ENCODE measurements at regions not wholly inside any gene's neighbourhood (a gene's known extent, or its start where the extent isn't known, plus 50 kb on each side); places are given as distances from the start of the nearest gene placed in this dataset.
"Not testable (repeated sequence)": the region's sequence is repeated elsewhere in the genome, so short reads cannot be mapped to it uniquely, and the experiment has no call there.

GRCh38 chr20:63145156-63145555, 70.8 kb downstream of the YTHDF1 start:
- DNase-seq (ENCODE audit: low spot score) (no peak), ATAC-seq (no peak)

- no peak for ATAC-seq
- no peak for DNase-seq (ENCODE audit: low spot score)
Observed at GRCh38 chr20:63142933-63143332, 73.0 kb downstream of the YTHDF1 start.

GRCh38 chr20:63141531-63141930, 74.4 kb downstream of the YTHDF1 start:
- no peak for ATAC-seq
- no peak for DNase-seq (ENCODE audit: low spot score)

- DNase-seq (ENCODE audit: low spot score) (no peak), ATAC-seq (no peak)
Observed at GRCh38 chr20:63140514-63141433, 75.2 kb downstream of the YTHDF1 start.

- DNase-seq (ENCODE audit: low spot score) (no peak), ATAC-seq (no peak)
Observed at GRCh38 chr20:63139837-63140236, 76.1 kb downstream of the YTHDF1 start.

- ATAC-seq (no peak), DNase-seq (ENCODE audit: low spot score) (no peak)
Observed at GRCh38 chr20:63139356-63139755, 76.6 kb downstream of the YTHDF1 start.

GRCh38 chr20:63138855-63139341, 77.0 kb downstream of the YTHDF1 start:
- ATAC-seq = no peak
- no peak for DNase-seq (ENCODE audit: low spot score)

- ATAC-seq (no peak), DNase-seq (ENCODE audit: low spot score) (no peak)
Observed at GRCh38 chr20:63137851-63138415, 78.0 kb downstream of the YTHDF1 start.

GRCh38 chr20:63136296-63136695, 79.6 kb downstream of the YTHDF1 start:
- no peak for ATAC-seq
- no peak for DNase-seq (ENCODE audit: low spot score)

- ATAC-seq (no peak), DNase-seq (ENCODE audit: low spot score) (no peak)
Observed at GRCh38 chr20:63135411-63135810, 80.5 kb downstream of the YTHDF1 start.

- not testable (repeated sequence) for ATAC-seq
Observed at GRCh38 chr20:63134711-63135361, 81.1 kb downstream of the YTHDF1 start.

GRCh38 chr20:63134201-63134612, 81.7 kb downstream of the YTHDF1 start:
- DNase-seq (ENCODE audit: low spot score) = no peak

More at GRCh38 chr20:63134711-63135361, 81.1 kb downstream of the YTHDF1 start:
- not testable (repeated sequence) for DNase-seq (ENCODE audit: low spot score)

GRCh38 chr20:63133481-63134091, 82.3 kb downstream of the YTHDF1 start:
- ATAC-seq = no peak
- no peak for DNase-seq (ENCODE audit: low spot score)

More at GRCh38 chr20:63134201-63134612, 81.7 kb downstream of the YTHDF1 start:
- ATAC-seq = no peak

GRCh38 chr20:63132715-63133471, 83.0 kb downstream of the YTHDF1 start:
- DNase-seq (ENCODE audit: low spot score) = no peak
- no peak for ATAC-seq

GRCh38 chr20:63132131-63132714, 83.7 kb downstream of the YTHDF1 start:
- ATAC-seq (no peak), DNase-seq (ENCODE audit: low spot score) (no peak)

- ATAC-seq (no peak), DNase-seq (ENCODE audit: low spot score) (no peak)
Observed at GRCh38 chr20:63130658-63131577, 85.0 kb downstream of the YTHDF1 start.

GRCh38 chr20:63129991-63130657, 85.8 kb downstream of the YTHDF1 start:
- ATAC-seq (no peak), DNase-seq (ENCODE audit: low spot score) (no peak)

GRCh38 chr20:63129376-63129965, 86.5 kb downstream of the YTHDF1 start:
- no peak for DNase-seq (ENCODE audit: low spot score)
- no peak for ATAC-seq

All from left lobe of liver (tissue), 2 donors.